NB4 (cell line): ENCODE measurements at regions not wholly inside any gene's neighbourhood (a gene's known extent, or its start where the extent isn't known, plus 50 kb on each side); places are given as distances from the start of the nearest gene placed in this dataset.
"Not testable (repeated sequence)": the region's sequence is repeated elsewhere in the genome, so short reads cannot be mapped to it uniquely, and the experiment has no call there.

Experiments used
- MYC ChIP-seq: IDR thresholded peaks from 2 replicates; pipeline ENCODE4 v1.6.1; 2011; ENCODE audit warnings: low read depth, low read length
- POLR2A ChIP-seq: IDR thresholded peaks from 2 replicates; pipeline ENCODE4 v1.6.1; 2011; ENCODE audit warnings: mild to moderate bottlenecking; ENCODE audit not compliant: insufficient read length; ENCODE audit errors: extremely low read depth
- TF ChIP-seq, protein P1 (sequence below): IDR thresholded peaks from one replicate; pipeline ENCODE4 v1.5.1; 2012; ENCODE audit warnings: low read depth, low read length
- TF ChIP-seq, protein P2 (sequence below): IDR thresholded peaks from 2 replicates; pipeline ENCODE4 v1.6.1; 2011; ENCODE audit warnings: low read depth, low read length

GRCh38 chr1:143884532-143884931, 87.3 kb downstream of the FAM72C start:
- TF ChIP-seq, protein P1, sequence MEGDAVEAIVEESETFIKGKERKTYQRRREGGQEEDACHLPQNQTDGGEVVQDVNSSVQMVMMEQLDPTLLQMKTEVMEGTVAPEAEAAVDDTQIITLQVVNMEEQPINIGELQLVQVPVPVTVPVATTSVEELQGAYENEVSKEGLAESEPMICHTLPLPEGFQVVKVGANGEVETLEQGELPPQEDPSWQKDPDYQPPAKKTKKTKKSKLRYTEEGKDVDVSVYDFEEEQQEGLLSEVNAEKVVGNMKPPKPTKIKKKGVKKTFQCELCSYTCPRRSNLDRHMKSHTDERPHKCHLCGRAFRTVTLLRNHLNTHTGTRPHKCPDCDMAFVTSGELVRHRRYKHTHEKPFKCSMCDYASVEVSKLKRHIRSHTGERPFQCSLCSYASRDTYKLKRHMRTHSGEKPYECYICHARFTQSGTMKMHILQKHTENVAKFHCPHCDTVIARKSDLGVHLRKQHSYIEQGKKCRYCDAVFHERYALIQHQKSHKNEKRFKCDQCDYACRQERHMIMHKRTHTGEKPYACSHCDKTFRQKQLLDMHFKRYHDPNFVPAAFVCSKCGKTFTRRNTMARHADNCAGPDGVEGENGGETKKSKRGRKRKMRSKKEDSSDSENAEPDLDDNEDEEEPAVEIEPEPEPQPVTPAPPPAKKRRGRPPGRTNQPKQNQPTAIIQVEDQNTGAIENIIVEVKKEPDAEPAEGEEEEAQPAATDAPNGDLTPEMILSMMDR = not testable (repeated sequence)
- TF ChIP-seq POLR2A, MYC: not testable (repeated sequence)
- TF ChIP-seq, protein P2, sequence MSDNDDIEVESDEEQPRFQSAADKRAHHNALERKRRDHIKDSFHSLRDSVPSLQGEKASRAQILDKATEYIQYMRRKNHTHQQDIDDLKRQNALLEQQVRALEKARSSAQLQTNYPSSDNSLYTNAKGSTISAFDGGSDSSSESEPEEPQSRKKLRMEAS = not testable (repeated sequence)
